HL-60 (cell line): ENCODE measurements at regions not wholly inside any gene's neighbourhood (a gene's known extent, or its start where the extent isn't known, plus 50 kb on each side); places are given as distances from the start of the nearest gene placed in this dataset.

Source experiments
- DNase-seq, 2 experiments: peaks; one replicate each; pipeline ENCODE4 v3.0.0-alpha.2; 2010 to 2020; ENCODE audit warnings: low read depth in 1 of 2, low spot score in 1 of 2
- H3K27ac ChIP-seq: fragments of 250-450 bp; sonication (Bioruptor Pico); replicated peaks from 2 replicates; pipeline ENCODE4 v1.5.1; 2020; ENCODE audit warnings: mild to moderate bottlenecking, moderate library complexity
- H3K27me3 ChIP-seq: fragments of 250-450 bp; sonication (Bioruptor Pico); 2 replicates; pipeline ENCODE4 v1.5.1; 2021; ENCODE audit warnings: mild to moderate bottlenecking, moderate library complexity; ENCODE audit not compliant: insufficient read depth, poor library complexity, severe bottlenecking
- H3K4me3 ChIP-seq: replicated peaks from 2 replicates; pipeline ENCODE4 v1.5.1; 2011; ENCODE audit warnings: mild to moderate bottlenecking, control low read depth, low read length; ENCODE audit not compliant: insufficient read depth
- CTCF ChIP-seq: IDR thresholded peaks from one replicate; pipeline ENCODE4 v1.5.1; 2011; ENCODE audit warnings: low read length, control low read depth, inconsistent platforms; ENCODE audit not compliant: insufficient read depth
- GABPA ChIP-seq: IDR thresholded peaks from 2 replicates; pipeline ENCODE4 v1.6.1; 2012; ENCODE audit warnings: low read depth
- POLR2AphosphoS5 ChIP-seq: IDR thresholded peaks from 2 replicates; pipeline ENCODE4 v1.6.1; 2012; ENCODE audit warnings: low read depth
- REST ChIP-seq: IDR thresholded peaks from 2 replicates; pipeline ENCODE4 v1.6.1; 2012; ENCODE audit warnings: low read depth; ENCODE audit not compliant: insufficient replicate concordance
- SPI1 ChIP-seq: IDR thresholded peaks from 2 replicates; pipeline ENCODE4 v1.6.1; 2012; ENCODE audit warnings: low read depth, mild to moderate bottlenecking, borderline replicate concordance

GRCh38 chr2:195304310-195304709 is 352.7 kb upstream of the SLC39A10 start:
- Histone ChIP-seq H3K27me3 (no peaks in the 10 kb centered on the region), H3K4me3 (no peak overlapping the region), H3K27ac (no peak overlapping the region)
- no peak for TF ChIP-seq POLR2AphosphoS5
- no peak for TF ChIP-seq REST
- TF ChIP-seq GABPA, result no peak
- TF ChIP-seq CTCF, result no peak
- no peak for DNase-seq

GRCh38 chr2:195300631-195301030 is 356.4 kb upstream of the SLC39A10 start:
- H3K27ac ChIP-seq, result no peak overlapping the region
- no peak for TF ChIP-seq GABPA
- TF ChIP-seq POLR2AphosphoS5, result no peak
- TF ChIP-seq CTCF, result no peak
- TF ChIP-seq SPI1, result no peak
- no peak for TF ChIP-seq REST
- no peak for DNase-seq
- no peaks in the 10 kb centered on the region for H3K27me3 ChIP-seq
- H3K4me3 ChIP-seq, result no peak overlapping the region

- TF ChIP-seq SPI1 (no peak), GABPA (no peak), REST (no peak), POLR2AphosphoS5 (no peak), CTCF (no peak)
- no peak for DNase-seq
- H3K27ac ChIP-seq, result no peak overlapping the region
Observed at GRCh38 chr2:195299600-195299999, 357.4 kb upstream of the SLC39A10 start.

More at GRCh38 chr2:195299600-195299999, 357.4 kb upstream of the SLC39A10 start:
- no peaks in the 10 kb centered on the region for H3K27me3 ChIP-seq
- no peak overlapping the region for H3K4me3 ChIP-seq
